Type B pancreatic cell (in vitro differentiated cells): ENCODE measurements at regions not wholly inside any gene's neighbourhood (a gene's known extent, or its start where the extent isn't known, plus 50 kb on each side); places are given as distances from the start of the nearest gene placed in this dataset.

Experiments used
- DNase-seq: peaks from one replicate; pipeline ENCODE4 v3.0.0; 2021; ENCODE audit warnings: mixed read lengths; ENCODE audit not compliant: unreplicated experiment; ENCODE audit errors: extremely low spot score
- H3K27ac Mint-ChIP-seq: 2 replicates; pipeline ENCODE4 v1.8.0; 2021; ENCODE audit warnings: mild to moderate bottlenecking, mixed read lengths
- H3K27me3 Mint-ChIP-seq: 2 replicates; pipeline ENCODE4 v1.8.0; 2021; ENCODE audit warnings: mixed read lengths
- H3K36me3 Mint-ChIP-seq: 2 replicates; pipeline ENCODE4 v1.8.0; 2021; ENCODE audit warnings: mixed read lengths
- H3K4me1 Mint-ChIP-seq: one replicate; pipeline ENCODE4 v1.8.0; 2021; ENCODE audit warnings: mixed read lengths; ENCODE audit not compliant: unreplicated experiment
- H3K4me3 Mint-ChIP-seq: 2 replicates; pipeline ENCODE4 v1.8.0; 2021; ENCODE audit warnings: mild to moderate bottlenecking, mixed read lengths
- H3K9me3 Mint-ChIP-seq: 2 replicates; pipeline ENCODE4 v1.8.0; 2021; ENCODE audit warnings: mixed read lengths
- TF ChIP-seq, protein P1 (sequence below): fragments of 200-600 bp; sonication (generic); conservative IDR thresholded peaks from 2 replicates; pipeline ENCODE4 v1.5.0; 2021; ENCODE audit warnings: antibody characterized with exemption, mild to moderate bottlenecking

- Mint-ChIP-seq H3K27me3 (peaks cover 3% of the 10 kb centered on the region), H3K4me3 (no peak overlapping the region), H3K9me3 (peaks cover 9% of the 10 kb centered on the region), H3K27ac (no peak overlapping the region), H3K4me1 (peaks cover 22% of the 10 kb centered on the region), H3K36me3 (no peaks in the 10 kb centered on the region)
- no peak for DNase-seq
- TF ChIP-seq, protein P1, sequence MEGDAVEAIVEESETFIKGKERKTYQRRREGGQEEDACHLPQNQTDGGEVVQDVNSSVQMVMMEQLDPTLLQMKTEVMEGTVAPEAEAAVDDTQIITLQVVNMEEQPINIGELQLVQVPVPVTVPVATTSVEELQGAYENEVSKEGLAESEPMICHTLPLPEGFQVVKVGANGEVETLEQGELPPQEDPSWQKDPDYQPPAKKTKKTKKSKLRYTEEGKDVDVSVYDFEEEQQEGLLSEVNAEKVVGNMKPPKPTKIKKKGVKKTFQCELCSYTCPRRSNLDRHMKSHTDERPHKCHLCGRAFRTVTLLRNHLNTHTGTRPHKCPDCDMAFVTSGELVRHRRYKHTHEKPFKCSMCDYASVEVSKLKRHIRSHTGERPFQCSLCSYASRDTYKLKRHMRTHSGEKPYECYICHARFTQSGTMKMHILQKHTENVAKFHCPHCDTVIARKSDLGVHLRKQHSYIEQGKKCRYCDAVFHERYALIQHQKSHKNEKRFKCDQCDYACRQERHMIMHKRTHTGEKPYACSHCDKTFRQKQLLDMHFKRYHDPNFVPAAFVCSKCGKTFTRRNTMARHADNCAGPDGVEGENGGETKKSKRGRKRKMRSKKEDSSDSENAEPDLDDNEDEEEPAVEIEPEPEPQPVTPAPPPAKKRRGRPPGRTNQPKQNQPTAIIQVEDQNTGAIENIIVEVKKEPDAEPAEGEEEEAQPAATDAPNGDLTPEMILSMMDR = no peak
These were observed 142.2 kb downstream of the ABCA8 start for GRCh38 chr17:68812876-68813584.

DNA sequence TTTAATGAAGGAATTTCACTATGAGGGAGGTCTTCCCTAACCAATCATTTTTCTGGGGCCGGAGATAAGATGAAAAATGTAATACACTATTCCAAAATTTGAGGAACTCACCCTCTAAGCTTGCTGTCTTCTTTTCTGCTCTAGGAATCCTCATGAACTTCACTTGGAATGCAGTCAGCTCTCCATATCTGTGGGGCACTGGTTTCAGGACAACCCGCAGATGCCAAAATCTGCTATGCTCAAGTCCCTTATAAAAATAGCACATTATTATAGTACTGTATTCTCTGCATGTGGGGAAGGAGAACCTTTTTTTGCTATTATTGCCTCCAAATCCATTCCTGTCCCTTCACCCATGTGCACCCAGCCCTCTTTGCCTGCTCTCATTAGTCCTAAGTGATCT, 146.0 kb downstream of the ABCA8 start:
- no peak for DNase-seq
- Mint-ChIP-seq H3K9me3 (no peaks in the 10 kb centered on the region), H3K27ac (no peak overlapping the region), H3K4me3 (no peak overlapping the region), H3K27me3 (no peaks in the 10 kb centered on the region), H3K36me3 (no peaks in the 10 kb centered on the region), H3K4me1 (peaks cover 5% of the 10 kb centered on the region)
- TF ChIP-seq, protein P1 = no peak

- Mint-ChIP-seq H3K36me3 (no peaks in the 10 kb centered on the region), H3K27me3 (no peaks in the 10 kb centered on the region), H3K9me3 (no peaks in the 10 kb centered on the region), H3K4me3 (no peak overlapping the region), H3K4me1 (peaks cover 3% of the 10 kb centered on the region), H3K27ac (no peak overlapping the region)
- DNase-seq = no peak
- TF ChIP-seq, protein P1 = no peak
These were observed 147.0 kb downstream of the ABCA8 start for GRCh38 chr17:68807998-68808772.

- no peaks in the 10 kb centered on the region for H3K27me3 Mint-ChIP-seq
- TF ChIP-seq, protein P1 = no peak
- no peak overlapping the region for H3K27ac Mint-ChIP-seq
- no peaks in the 10 kb centered on the region for H3K9me3 Mint-ChIP-seq
- H3K36me3 Mint-ChIP-seq = no peaks in the 10 kb centered on the region
- H3K4me1 Mint-ChIP-seq = no peaks in the 10 kb centered on the region
- H3K4me3 Mint-ChIP-seq = no peak overlapping the region
- no peak for DNase-seq
These were observed 149.6 kb downstream of the ABCA8 start for GRCh38 chr17:68805609-68806008.

DNA sequence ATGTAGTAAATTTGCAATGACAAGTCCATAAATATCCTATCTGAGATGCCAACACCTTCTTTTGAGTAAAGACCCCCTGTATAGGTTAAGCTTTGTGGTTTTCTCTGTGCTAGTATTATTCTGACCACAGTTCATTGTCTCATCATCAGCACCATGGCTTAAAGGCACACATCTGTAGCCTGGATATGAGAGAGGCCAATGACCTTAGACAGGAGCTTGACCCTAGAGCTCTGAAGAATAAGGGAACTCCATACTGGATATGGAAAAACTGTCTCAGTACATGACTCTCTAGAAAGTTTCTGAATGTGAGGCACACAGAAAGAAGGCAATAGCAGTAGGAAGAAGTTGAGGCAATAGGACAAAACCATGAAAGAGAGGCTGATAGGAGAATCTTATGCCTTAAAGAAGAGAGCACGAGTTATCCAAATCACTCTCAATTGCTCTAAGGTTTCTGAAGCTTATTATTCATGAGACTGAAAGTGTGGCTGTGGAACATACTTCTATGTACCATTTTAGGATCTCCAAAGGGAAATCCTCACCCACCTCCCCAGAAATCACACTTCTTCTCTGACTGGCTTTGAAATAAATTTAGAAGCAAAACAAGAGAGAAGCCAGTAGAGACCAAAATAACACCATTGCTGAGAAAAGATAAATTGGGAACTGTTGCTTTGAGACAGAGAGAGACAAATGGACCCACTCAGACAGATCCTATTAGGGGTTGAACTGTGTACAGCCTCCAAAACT, 150.2 kb downstream of the ABCA8 start:
- H3K36me3 Mint-ChIP-seq = no peaks in the 10 kb centered on the region
- H3K27me3 Mint-ChIP-seq = no peaks in the 10 kb centered on the region
- no peaks in the 10 kb centered on the region for H3K9me3 Mint-ChIP-seq
- no peak overlapping the region for H3K27ac Mint-ChIP-seq
- no peak for DNase-seq
- no peaks in the 10 kb centered on the region for H3K4me1 Mint-ChIP-seq
- no peak overlapping the region for H3K4me3 Mint-ChIP-seq
- TF ChIP-seq, protein P1 = no peak
